ENCODE measurements at regions not wholly inside any gene's neighbourhood (a gene's known extent, or its start where the extent isn't known, plus 50 kb on each side); places are given as distances from the start of the nearest gene placed in this dataset.

GRCh38 chr7:42400961-42401360 is 164.0 kb upstream of the GLI3 start:
- WGBS, 3 donors, result 81 to 90% (median 88%) methylated on average over 7 of the region's 7 CpGs

GRCh38 chr7:42400211-42400772 is 163.3 kb upstream of the GLI3 start:
- WGBS, 3 donors, result 61 to 92% (median 90%) methylated on average over 4 of the region's 4 CpGs
- H3K27ac ChIP-seq (ENCODE audit: low read depth, low read length), result no peak overlapping the region

More at GRCh38 chr7:42400961-42401360, 164.0 kb upstream of the GLI3 start:
- no peak overlapping the region for H3K27ac ChIP-seq (ENCODE audit: low read depth, low read length)

GRCh38 chr7:42395607-42396006 is 158.6 kb upstream of the GLI3 start:
- H3K27ac ChIP-seq (ENCODE audit: low read depth, low read length), result no peak overlapping the region

- WGBS, 3 donors, result 75 to 84% (median 81%) methylated on average over 3 of the region's 3 CpGs
- no peak overlapping the region for H3K27ac ChIP-seq (ENCODE audit: low read depth, low read length)
These were observed 155.8 kb upstream of the GLI3 start for GRCh38 chr7:42392826-42393225.

- no peak overlapping the region for H3K27ac ChIP-seq (ENCODE audit: low read depth, low read length)
- 69 to 88% (median 81%) methylated on average over 1 of the region's 1 CpG for WGBS, 3 donors
These were observed 152.7 kb upstream of the GLI3 start for GRCh38 chr7:42389697-42390096.

GRCh38 chr7:42385912-42386311 is 148.9 kb upstream of the GLI3 start:
- H3K27ac ChIP-seq (ENCODE audit: low read depth, low read length), result no peak overlapping the region
- WGBS, 3 donors, result 84 to 90% (median 85%) methylated on average over 3 of the region's 3 CpGs

GRCh38 chr7:42381161-42381560 is 144.2 kb upstream of the GLI3 start:
- no peak overlapping the region for H3K27ac ChIP-seq (ENCODE audit: low read depth, low read length)
- WGBS, 3 donors, result 56 to 67% (median 62%) methylated on average over 1 of the region's 1 CpG

GRCh38 chr7:42380401-42380800 is 143.4 kb upstream of the GLI3 start:
- no peak overlapping the region for H3K27ac ChIP-seq (ENCODE audit: low read depth, low read length)
- WGBS, 3 donors, result 38 to 70% (median 56%) methylated on average over 1 of the region's 1 CpG

GRCh38 chr7:42378149-42378548 is 141.1 kb upstream of the GLI3 start:
- WGBS, 3 donors, result 83 to 87% (median 86%) methylated on average over 3 of the region's 3 CpGs
- H3K27ac ChIP-seq (ENCODE audit: low read depth, low read length), result no peak overlapping the region

GRCh38 chr7:42373285-42373684 is 136.3 kb upstream of the GLI3 start:
- no peak overlapping the region for H3K27ac ChIP-seq (ENCODE audit: low read depth, low read length)
- 77 to 79% (median 78%) methylated on average over 1 of the region's 1 CpG for WGBS, 3 donors

GRCh38 chr7:42372479-42372878 is 135.5 kb upstream of the GLI3 start:
- WGBS, 3 donors, result 54 to 60% (median 55%) methylated on average over 3 of the region's 3 CpGs

GRCh38 chr7:42359946-42360345 is 122.9 kb upstream of the GLI3 start:
- WGBS, 3 donors, result 12 to 38% (median 31%) methylated on average over 1 of the region's 1 CpG
- no peak overlapping the region for H3K27ac ChIP-seq (ENCODE audit: low read depth, low read length)

More at GRCh38 chr7:42372479-42372878, 135.5 kb upstream of the GLI3 start:
- no peak overlapping the region for H3K27ac ChIP-seq (ENCODE audit: low read depth, low read length)

GRCh38 chr7:42351316-42351935 is 114.4 kb upstream of the GLI3 start:
- H3K27ac ChIP-seq (ENCODE audit: low read depth, low read length), result no peak overlapping the region
- 64 to 77% (median 75%) methylated on average over 5 of the region's 5 CpGs for WGBS, 3 donors

- WGBS, 3 donors, result 67 to 68% (median 67%) methylated on average over 2 of the region's 2 CpGs
- no peak overlapping the region for H3K27ac ChIP-seq (ENCODE audit: low read depth, low read length)
These were observed 113.8 kb upstream of the GLI3 start for GRCh38 chr7:42350801-42351200.

- WGBS, 3 donors, result 45 to 59% (median 51%) methylated on average over 3 of the region's 3 CpGs
- H3K27ac ChIP-seq (ENCODE audit: low read depth, low read length), result no peak overlapping the region
These were observed 111.6 kb upstream of the GLI3 start for GRCh38 chr7:42348631-42349030.

GRCh38 chr7:42348071-42348470 is 111.1 kb upstream of the GLI3 start:
- no peak overlapping the region for H3K27ac ChIP-seq (ENCODE audit: low read depth, low read length)
- WGBS, 3 donors, result 80 to 91% (median 85%) methylated on average over 1 of the region's 1 CpG

GRCh38 chr7:42347616-42348015 is 110.6 kb upstream of the GLI3 start:
- 70 to 91% (median 87%) methylated on average over 4 of the region's 4 CpGs for WGBS, 3 donors
- H3K27ac ChIP-seq (ENCODE audit: low read depth, low read length), result no peak overlapping the region

GRCh38 chr7:42345478-42346299 is 108.7 kb upstream of the GLI3 start:
- whole genome bisulfite sequencing, 3 donors, result 47 to 79% (median 65%) methylated on average over 1 of the region's 1 CpG

GRCh38 chr7:42344198-42344755 is 107.3 kb upstream of the GLI3 start:
- no peak overlapping the region for H3K27ac ChIP-seq (ENCODE audit: low read depth, low read length)
- WGBS, 3 donors, result 40 to 70% (median 68%) methylated on average over 3 of the region's 3 CpGs

More at GRCh38 chr7:42345478-42346299, 108.7 kb upstream of the GLI3 start:
- no peak overlapping the region for H3K27ac ChIP-seq (ENCODE audit: low read depth, low read length)
